Spleen (tissue), 7 donors: ENCODE measurements at regions not wholly inside any gene's neighbourhood (a gene's known extent, or its start where the extent isn't known, plus 50 kb on each side); places are given as distances from the start of the nearest gene placed in this dataset.

Experiments used
- POLR2A ChIP-seq, 3 donors: fragments of 450-650 bp; IDR thresholded peaks; one replicate each; pipeline ENCODE4 v1.5.1; 2017; ENCODE audit warnings: antibody characterized with exemption in 3 of 3, mild to moderate bottlenecking in 1 of 3
- POLR2AphosphoS5 ChIP-seq, 3 donors: sonication (generic); formaldehyde crosslinking; IDR thresholded peaks; one replicate each; pipeline ENCODE4 v1.5.1; 2017; ENCODE audit warnings: antibody characterized with exemption in 3 of 3
- TF ChIP-seq, protein P1 (sequence below), 11 experiments: fragments of 200-600 bp in 7 of 11; fragments of 450-650 bp in 4 of 11; sonication (generic) in 4 of 11; IDR thresholded peaks in 8 of 11; conservative IDR thresholded peaks in 3 of 11; 1 replicate in 7 of 11; 2 replicates in 4 of 11; pipeline versions ENCODE4 v1.4.0 to v1.8.0; 2016 to 2021; ENCODE audit warnings: antibody characterized with exemption in 11 of 11, inconsistent platforms in 4 of 11, mild to moderate bottlenecking in 1 of 11
- donor health status: DM: no; HTN: no; CAD: no; lungs with moderate emphysema.
- donor health status: DM: no; HTN: no; CAD: no.
- donor health status: DM: no; HTN: no; CAD: no.

GRCh38 chr3:166211451-166211850 lies 374.2 kb upstream of the BCHE start:
- TF ChIP-seq POLR2A (IDR thresholded peaks at IDR 0.05) (no peak), POLR2AphosphoS5 (IDR thresholded peaks at IDR 0.05) (no peak)
- TF ChIP-seq, protein P1, sequence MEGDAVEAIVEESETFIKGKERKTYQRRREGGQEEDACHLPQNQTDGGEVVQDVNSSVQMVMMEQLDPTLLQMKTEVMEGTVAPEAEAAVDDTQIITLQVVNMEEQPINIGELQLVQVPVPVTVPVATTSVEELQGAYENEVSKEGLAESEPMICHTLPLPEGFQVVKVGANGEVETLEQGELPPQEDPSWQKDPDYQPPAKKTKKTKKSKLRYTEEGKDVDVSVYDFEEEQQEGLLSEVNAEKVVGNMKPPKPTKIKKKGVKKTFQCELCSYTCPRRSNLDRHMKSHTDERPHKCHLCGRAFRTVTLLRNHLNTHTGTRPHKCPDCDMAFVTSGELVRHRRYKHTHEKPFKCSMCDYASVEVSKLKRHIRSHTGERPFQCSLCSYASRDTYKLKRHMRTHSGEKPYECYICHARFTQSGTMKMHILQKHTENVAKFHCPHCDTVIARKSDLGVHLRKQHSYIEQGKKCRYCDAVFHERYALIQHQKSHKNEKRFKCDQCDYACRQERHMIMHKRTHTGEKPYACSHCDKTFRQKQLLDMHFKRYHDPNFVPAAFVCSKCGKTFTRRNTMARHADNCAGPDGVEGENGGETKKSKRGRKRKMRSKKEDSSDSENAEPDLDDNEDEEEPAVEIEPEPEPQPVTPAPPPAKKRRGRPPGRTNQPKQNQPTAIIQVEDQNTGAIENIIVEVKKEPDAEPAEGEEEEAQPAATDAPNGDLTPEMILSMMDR (IDR thresholded peaks at IDR 0.05 in 8 of 11, conservative IDR thresholded peaks at IDR 0.05 in 3 of 11), result no peak
